Inferior parietal cortex (tissue), 1 donor: ENCODE measurements at regions not wholly inside any gene's neighbourhood (a gene's known extent, or its start where the extent isn't known, plus 50 kb on each side); places are given as distances from the start of the nearest gene placed in this dataset.
"Not testable (repeated sequence)": the region's sequence is repeated elsewhere in the genome, so short reads cannot be mapped to it uniquely, and the experiment has no call there.

Source experiments
- DNase-seq: peaks from one replicate; pipeline ENCODE4 v3.0.0-alpha.2; 2016; ENCODE audit errors: extremely low spot score

DNA sequence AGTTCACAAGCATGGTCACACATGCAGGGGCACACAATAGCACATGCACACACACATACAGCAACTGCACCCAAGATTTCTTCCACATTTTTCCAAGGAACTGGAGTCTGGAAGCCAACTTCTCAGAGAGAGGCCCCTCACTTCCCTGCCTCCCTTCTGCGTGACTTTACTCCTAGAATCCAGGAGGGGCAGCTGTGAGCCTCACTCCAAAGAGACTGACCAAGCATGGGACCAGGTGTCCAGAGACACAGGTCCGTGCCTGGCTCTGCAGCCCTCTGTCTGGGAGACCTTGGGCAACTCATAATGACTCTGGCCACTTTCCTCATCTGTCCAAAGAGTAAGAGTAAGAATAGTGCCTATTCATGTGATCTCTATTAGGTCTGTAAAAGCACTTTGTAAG lies 104.7 kb upstream of the TMEM132E start:
- DNase-seq, result no peak

GRCh38 chr17:34472363-34472762 lies 107.0 kb upstream of the TMEM132E start:
- DNase-seq, result no peak

DNA sequence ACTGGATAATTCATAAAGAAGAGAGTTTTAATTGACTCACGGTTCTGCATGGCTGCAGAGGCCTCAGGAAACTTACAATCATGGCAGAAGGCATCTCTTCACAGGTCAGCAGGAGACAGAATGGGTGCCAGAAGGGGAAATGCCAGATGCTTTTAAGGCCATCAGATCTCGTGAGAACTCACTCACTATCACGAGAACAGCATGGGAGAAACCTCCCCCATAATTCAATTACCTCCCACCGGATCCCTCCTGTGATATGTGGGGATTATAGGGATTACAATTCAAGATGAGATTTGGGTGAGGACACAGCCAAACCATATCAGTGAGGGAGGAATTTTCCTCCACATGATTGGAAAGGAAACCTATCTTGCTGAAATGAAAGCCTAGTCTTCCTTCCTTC lies 108.1 kb upstream of the TMEM132E start:
- DNase-seq, result not testable (repeated sequence)

GRCh38 chr17:34465789-34466188 lies 102.8 kb upstream of the CCL1 start:
- DNase-seq, result no peak

- DNase-seq, result no peak
These were observed 101.8 kb upstream of the CCL1 start for GRCh38 chr17:34464812-34465211.

GRCh38 chr17:34458266-34458665 lies 95.2 kb upstream of the CCL1 start:
- no peak for DNase-seq

GRCh38 chr17:34456121-34456520 lies 93.1 kb upstream of the CCL1 start:
- DNase-seq, result no peak

- DNase-seq, result no peak
These were observed 89.7 kb upstream of the CCL1 start for GRCh38 chr17:34452769-34453168.

DNA sequence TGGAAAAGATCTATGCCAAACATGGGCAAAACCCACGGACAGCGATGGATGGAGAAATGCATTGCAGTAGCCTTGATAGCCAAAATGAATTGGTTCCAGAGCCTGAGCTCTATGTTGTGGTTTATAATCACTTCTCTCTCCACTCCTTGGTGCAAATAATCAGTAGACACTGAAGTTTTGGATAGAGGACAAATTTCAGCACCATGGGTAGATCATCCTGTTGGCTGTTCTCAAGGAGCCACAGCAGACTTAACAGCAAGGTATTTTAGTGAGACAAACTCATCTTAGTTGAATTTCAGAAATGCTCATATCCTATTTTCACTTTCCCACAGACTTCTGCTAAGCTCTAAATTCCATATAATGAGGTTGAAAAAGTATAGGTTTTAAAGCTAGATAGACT lies 88.3 kb upstream of the CCL1 start:
- DNase-seq, result no peak

- no peak for DNase-seq
These were observed 84.4 kb upstream of the CCL1 start for GRCh38 chr17:34447406-34447805.

DNA sequence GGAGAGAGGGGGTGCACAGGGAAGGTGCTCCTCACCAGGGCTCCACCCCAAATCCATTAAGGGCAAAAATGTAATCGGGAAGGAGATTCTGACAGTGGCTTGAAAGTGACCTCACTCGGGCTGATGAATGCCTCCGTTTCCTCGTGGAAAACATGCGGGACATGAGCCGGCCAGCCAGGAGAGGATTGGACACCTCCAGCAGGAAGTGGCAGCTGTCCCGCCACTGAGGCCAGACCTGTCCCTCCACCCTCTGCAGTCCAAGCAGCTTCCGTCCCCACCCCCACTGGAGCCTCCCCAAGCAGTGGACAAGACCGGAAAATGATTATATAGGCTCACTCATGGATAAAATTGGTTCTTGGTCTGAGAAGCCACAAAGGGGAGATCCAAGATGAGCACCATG lies 82.1 kb upstream of the CCL1 start:
- DNase-seq, result no peak

- peak; percentile 9 for DNase-seq
These were observed 80.8 kb upstream of the CCL1 start for GRCh38 chr17:34443619-34444469.

GRCh38 chr17:34442387-34443111 lies 79.5 kb upstream of the CCL1 start:
- no peak for DNase-seq

GRCh38 chr17:34437188-34437587 lies 74.2 kb upstream of the CCL1 start:
- no peak for DNase-seq

DNA sequence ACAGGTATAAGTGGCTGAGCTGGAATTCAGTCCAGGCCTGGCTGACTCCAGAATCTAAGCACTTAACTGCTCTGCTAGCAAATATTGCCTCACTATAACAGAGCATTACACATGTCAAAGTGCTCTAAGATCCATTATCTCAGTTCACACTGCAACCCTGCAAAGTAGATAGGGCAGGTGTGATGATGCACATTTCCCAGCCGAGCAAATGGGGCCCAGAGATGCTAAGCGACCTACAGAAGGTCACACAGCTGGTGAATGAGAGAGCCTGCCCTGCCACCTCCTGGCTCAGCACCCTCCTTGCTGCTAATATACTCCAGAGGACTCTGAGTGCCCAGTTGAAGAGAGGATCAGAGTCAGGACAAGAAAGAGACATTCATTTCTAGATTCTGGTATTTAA lies 73.6 kb upstream of the CCL1 start:
- DNase-seq, result no peak

DNA sequence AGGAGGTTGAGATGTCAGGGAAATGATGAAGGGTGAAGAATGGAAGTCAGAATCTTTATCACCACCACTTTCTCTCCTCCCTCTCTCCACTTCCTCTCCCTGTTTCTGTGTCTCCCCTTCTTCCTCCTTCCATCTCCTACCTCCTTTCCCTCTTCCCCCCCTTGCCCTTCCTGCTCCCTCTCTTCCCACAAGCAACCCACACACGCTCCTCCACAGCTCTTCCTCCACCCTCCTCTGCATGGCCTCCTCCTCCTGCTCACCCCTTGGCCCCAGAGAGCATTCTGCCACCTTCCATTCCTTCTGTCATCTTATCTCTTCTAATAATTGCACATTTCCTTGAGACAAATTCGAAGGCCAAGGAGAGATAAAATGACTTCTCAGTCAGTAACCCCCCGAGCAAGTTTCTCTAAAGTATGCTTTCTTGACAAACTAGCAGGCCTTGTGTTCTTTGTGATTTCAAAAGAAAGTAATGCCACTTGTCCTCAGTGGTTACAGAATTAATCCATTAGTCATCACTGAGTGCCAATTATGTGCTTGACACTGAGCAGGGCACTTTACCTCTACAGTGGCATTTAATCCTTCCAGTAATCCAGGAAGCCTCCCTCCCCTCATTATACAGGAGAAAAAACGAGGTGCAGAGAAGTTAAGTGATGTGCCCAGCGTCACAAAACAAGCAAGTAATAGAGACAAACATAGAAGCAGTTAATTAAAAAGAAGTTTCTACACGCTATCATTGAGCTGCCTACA lies 72.3 kb upstream of the CCL1 start:
- no peak for DNase-seq

- DNase-seq, result peak; percentile 30
These were observed 71.0 kb upstream of the CCL1 start for GRCh38 chr17:34434052-34434451.

GRCh38 chr17:34424814-34425491 lies 61.9 kb upstream of the CCL1 start:
- no peak for DNase-seq

DNA sequence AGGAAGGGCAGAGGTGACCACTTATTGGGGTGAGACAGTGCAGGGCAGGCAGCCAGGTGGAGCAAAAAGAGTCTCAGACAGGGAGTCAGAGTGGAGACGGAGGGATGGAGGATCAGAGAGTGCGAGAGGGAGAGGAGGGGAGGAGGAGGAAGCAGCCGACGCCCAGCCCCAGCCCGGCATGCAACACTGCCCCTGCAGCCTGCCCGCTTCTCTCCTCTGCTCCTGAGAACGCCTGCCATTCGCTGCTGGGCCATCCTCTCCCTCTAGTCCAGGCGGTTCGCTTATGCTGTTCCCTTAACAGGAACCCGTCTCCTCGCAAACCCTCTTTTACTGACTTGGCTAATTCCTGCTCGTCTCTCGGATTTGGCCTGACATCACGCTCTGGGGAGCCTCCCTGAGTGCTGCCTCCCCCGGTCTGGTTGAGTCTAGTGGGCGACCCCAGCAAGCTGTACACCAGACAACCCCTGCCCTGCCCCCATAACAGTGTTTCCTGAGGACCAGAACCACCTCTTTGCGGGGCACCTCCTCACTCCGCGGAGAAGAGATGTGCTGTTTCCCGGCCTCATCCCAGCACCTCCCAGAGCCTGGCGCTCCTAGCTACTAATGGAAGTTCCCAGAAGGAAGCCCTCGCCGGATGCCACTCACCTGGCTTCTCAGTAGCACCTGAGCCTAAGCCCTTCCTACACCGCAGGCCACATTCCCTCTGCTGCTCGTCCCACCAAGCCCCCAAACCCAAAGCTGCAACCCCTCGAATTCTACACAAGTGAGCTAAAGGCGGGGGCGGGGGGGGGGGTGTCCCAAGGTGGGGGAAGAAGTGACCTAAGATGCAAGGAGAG lies 61.2 kb upstream of the CCL1 start:
- no peak for DNase-seq

- not testable (repeated sequence) for DNase-seq
These were observed 60.3 kb upstream of the CCL1 start for GRCh38 chr17:34423315-34423714.

DNA sequence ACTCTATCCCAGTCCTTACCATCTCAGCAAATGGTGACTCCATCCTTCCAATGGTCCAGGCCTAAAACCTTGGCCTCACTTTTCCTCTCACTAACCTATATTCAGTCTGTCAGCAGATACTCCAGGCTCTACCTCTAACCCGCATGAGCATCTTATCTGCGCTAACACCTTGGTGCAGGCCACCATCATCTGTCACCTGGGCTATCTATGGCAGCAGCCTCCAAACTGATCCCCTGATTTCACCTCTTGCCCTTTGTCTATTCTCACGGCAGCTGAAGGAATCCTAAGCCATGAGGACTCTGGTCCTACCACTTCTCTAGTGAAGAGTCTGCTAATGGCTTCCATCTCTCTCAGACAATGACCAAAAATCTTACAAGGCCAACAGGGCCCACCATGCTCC lies 57.9 kb upstream of the CCL1 start:
- no peak for DNase-seq
